GM21390 (cell line): ENCODE measurements at regions not wholly inside any gene's neighbourhood (a gene's known extent, or its start where the extent isn't known, plus 50 kb on each side); places are given as distances from the start of the nearest gene placed in this dataset.

Experiments
- ATAC-seq: cut with Tn5 transposase; IDR thresholded peaks from one replicate; pipeline ENCODE4 v1.9.1; 2021; ENCODE audit not compliant: unreplicated experiment

- ATAC-seq: no peak
Measured at GRCh38 chr13:106858903-106859532, 291.1 kb upstream of the ARGLU1 start.

GRCh38 chr13:106852436-106852835 lies 284.5 kb upstream of the ARGLU1 start:
- ATAC-seq: no peak

DNA sequence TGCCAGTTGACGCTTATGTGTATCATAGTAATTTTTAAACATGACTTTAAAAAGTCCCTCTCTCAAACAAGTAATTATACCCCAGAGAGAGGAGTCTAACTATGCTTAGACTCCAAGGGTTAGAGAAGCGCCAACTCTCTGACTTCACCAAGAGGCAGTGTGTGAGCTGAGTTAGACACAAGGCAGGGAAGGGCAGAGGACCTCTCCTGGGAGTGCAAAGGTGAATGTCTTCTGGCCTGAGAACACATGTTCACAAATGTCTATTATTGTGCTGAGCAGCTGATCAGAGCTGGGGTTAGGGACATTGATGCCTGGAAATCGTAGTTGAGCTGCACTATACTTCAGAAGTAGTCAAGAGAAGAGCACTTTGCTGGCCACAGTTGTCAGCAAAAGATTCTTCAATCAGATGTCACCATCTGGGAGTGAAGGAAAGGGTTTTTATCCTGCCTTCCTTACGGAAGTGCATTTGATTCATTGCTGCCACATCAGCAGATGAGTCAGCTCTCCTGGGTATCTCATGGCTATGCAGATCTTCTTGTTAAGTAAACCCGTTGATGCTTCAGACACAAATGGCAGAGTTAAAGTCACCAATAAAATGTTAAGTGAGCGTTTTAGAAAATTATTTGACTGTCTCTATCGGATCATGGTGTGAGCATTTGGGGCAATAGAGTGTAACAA lies 283.2 kb upstream of the ARGLU1 start:
- no peak for ATAC-seq

DNA sequence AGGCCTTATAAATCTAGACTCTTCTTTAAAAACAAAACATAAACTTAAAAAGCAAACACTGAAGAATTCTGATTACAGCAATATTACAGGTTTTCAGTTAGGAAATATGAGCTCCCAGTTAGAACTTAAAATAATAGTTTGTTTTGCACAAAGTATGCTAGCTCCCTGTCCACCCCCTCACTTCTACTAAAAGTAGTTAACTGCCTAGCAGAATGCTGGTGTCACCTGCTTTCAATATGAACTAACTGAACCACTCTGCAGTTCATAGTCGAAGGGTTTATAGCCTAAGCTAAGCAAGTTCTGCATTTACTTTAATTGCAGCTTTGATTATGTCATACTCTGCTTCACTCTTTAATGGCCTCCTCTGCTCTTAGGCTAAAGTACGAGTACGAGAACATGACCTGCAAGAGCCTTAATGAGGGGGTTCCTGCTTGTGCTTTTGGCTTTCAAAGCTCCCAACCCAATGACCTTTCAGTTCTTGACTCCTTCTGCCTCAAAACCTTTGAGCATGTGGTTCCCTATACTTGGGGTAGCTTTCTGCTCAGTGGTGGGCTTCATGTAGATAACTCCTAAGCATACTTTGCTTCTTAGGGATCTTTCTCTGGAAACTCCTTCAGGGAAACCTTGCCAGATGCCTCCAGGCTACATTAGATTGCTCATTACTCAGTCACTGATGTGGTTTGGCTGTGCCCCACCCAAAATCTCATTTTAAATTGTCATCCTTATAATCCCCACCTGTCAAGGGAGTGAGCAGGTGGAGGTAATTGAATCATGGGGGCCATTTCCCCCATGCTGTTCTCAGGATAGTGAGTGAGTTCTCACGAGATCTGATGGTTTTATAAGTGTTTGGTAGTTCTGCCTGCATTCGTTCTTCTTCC lies 278.9 kb upstream of the ARGLU1 start:
- no peak for ATAC-seq

DNA sequence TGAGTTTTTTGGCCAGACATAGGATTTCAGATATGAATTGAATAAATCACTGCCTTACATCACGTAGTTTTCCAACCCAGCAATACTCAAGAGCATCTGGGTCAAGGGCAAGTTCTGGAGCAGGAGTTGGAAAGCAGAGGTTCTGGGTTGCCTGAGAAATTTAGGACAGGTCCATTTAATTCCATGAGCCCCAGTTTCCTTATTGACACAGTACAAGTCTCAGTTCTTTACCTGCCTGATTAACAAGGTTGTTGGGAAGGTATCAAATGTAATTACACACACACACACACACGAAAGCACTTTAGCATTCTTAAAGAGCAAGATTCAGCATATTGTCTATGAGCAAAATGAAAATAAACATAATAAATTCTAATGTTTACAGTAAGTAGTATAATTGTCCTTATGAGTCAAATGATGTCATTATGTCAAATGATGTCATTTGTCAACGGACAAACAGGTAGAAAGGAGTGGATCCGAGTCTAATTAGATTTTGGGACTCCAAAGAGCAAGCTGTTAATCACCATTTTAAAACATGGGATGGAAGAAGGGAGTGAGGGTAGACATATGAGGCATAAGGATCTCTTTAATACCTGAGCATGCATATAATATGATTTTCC lies 268.4 kb upstream of the ARGLU1 start:
- ATAC-seq: no peak

DNA sequence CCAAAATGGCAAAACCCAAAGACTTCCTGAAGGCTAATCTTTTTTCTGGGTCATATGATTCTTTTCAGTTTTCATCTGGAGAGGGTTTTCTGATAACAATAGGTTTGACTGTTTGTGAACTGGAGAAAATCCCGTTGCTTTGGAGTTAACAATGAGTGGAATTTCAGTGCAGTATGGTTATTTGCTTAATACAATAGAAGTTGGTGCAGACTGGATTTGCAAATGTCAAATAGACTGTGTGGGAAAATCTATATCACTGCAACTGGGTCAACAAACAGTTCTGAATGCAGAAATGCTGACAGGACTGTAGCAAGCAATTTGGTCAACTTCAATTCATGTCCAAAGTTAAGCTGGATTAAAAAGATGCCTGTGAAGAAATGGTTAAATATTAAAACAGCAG lies 267.5 kb upstream of the ARGLU1 start:
- no peak for ATAC-seq

GRCh38 chr13:106821979-106822378 lies 254.0 kb upstream of the ARGLU1 start:
- ATAC-seq: no peak

DNA sequence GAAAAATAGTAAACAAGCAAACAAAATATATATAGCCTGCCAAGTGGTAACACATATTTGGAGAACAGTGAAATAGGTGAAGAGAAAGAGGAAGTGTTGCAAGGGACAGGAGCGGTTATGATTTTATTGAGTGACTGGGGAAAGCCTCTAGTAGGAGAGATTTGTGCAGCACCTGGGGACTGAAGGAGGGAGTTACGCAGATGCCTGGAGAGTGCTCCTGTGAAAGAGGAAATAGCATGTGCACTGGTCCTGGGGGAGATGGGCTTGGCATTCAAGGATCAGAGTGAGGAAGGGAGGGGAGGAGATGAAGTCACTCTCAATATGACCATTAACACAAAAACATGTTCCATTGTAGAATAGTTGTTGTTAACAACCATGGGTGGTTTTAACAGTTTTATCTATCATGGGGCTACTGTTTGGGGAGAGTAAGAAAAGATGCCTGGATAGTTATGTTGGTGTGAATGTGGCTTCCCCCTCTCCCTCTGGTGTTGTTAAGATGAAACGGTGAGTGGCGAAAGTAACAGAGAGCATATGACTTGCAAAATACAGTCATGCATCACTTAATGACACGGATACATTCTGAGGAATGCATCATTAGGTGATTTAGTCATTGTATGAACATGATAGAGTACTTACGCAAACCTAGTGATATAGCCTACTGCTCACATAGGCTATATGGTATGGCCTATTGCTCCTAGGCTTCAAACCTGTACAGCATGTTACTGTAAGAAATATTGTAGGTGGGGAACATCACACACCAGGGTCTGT lies 251.7 kb upstream of the ARGLU1 start:
- no peak for ATAC-seq

DNA sequence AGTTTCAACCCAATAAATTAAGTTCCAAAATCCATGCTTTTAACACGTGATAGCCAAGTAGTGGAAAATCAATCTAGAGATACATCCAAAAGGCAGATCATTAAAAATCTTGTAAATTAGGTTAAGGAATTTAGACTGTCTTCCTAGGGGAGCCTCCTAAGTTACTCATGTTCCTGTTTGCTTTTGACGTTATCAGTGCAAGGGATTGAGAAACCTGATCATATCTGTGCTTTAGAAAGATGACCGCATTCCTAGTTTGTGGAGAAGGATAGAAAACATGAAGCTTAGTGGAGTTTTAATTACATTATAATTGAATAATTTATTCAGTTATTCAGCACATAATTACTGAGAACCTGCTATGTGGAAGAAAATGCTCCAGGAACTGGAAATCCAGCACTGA lies 251.0 kb upstream of the ARGLU1 start:
- ATAC-seq: no peak

GRCh38 chr13:106815545-106815944 lies 247.6 kb upstream of the ARGLU1 start:
- no peak for ATAC-seq

GRCh38 chr13:106814463-106814862 lies 246.5 kb upstream of the ARGLU1 start:
- no peak for ATAC-seq

GRCh38 chr13:106810069-106810468 lies 242.1 kb upstream of the ARGLU1 start:
- ATAC-seq: no peak

GRCh38 chr13:106804991-106805390 lies 237.1 kb upstream of the ARGLU1 start:
- no peak for ATAC-seq

DNA sequence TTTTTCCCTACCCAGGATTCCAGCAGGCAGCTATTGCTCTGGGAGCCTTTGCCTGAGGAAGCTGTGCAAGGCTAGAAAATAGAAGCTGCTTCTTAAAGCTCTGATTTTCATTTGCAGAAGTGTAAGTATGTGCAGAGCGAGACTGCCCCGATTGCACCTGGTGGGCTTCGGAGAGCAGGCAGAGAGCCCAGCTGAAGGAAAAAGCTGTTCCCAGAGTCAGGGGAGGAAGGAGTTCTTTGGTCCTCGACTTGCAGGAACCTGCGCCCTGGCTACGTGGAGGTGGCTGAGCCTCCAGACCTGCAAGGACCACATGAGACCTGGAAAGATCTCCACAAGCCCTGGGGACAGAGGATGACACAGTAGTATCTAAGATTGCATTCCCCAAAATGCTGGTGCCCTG lies 235.0 kb upstream of the ARGLU1 start:
- no peak for ATAC-seq

DNA sequence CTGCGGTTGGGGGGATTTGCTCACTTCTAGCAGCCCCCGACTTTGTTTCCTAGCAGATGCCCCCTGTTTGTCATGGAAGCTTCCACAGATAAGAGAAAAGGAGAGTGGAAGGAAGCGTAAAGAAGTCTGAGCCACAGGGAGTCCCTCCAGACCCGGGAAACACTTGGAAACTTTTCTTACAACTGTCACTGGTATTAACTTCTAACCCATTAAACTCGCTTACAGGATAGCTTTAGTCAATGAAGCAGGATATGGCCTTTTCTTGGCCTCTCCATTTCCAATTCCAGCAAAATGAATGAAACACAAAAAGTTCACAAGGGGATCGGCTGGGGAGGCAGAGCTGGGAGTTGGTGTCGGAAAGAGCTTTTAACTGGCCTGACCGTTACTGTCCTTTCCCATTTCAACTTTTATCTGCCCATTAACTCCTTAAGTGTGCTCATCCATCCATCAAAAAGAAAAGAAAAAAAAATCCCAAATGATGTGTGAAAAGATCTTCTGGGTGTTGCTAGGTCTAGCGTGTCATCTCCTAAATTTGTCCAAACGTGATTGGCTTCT lies 231.9 kb upstream of the ARGLU1 start:
- ATAC-seq: no peak

DNA sequence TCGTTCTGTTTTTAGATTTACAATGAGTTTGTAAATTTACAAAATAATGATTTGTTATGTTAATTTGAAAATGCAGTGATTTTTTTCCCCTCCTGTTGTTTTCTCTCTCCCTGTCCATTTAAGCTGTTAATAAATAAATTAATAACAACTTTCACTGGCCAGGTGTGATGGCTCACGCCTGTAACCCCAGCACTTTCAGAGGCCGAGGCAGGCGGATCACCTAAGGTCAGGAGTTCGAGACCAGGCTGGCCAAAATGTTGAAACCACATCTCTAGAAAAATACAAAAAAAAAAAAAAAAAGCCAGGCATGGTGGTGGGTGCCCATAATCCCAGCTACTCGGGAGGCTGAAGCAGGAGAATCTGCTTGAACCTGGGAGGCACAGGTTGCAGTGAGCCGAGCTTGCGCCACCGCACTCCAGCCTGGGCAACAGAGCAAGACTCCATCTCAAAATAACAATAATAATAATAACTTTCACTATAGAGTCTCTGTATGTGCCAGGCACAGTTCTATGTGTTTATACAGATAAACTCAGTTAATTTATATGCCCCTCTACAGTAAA lies 229.2 kb upstream of the ARGLU1 start:
- ATAC-seq: no peak

GRCh38 chr13:106796280-106797047 lies 228.5 kb upstream of the ARGLU1 start:
- ATAC-seq: no peak

- ATAC-seq: no peak
Measured at GRCh38 chr13:106795847-106796246, 227.9 kb upstream of the ARGLU1 start.

GRCh38 chr13:106794117-106794516 lies 226.2 kb upstream of the ARGLU1 start:
- ATAC-seq: no peak
